ENCODE measurements at regions not wholly inside any gene's neighbourhood (a gene's known extent, or its start where the extent isn't known, plus 50 kb on each side); places are given as distances from the start of the nearest gene placed in this dataset.

DNA sequence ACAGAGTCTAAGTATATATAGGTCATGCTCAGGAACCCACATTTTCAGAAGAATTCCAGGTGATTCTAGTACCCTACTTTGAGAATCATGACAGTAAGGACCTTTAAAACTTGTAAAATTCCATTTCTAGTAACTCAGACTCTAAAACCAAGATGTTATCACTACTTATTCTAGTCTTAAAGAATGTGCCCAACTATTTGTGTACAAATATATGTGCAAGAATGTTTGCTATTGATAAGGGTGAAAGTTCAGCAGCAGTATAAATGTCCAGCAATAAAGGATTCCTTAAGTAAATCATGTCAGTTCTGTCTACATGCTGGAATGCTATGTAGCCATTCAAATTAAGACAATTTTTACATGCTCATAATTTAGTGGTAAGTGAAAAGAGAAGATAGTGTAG is 71.1 kb upstream of the MAGEB2 start:
- Mint-ChIP-seq H3K36me3 (ENCODE audit: low read depth) (peaks cover 7% of the 10 kb centered on the region; the same call in 2 of the 3 replicates), H3K27me3 (ENCODE audit: insufficient read depth, low read depth, poor library complexity) (no peaks in the 10 kb centered on the region), H3K4me1 (peaks cover 4% of the 10 kb centered on the region; the same call in 2 of the 3 replicates), H3K9me3 (peaks cover 10% of the 10 kb centered on the region), H3K4me3 (no peak overlapping the region), H3K27ac (no peak overlapping the region)
- Histone ChIP-seq H3K4me1 (ENCODE audit: insufficient read depth) (no peaks in the 10 kb centered on the region), H4K20me1 (replicated peaks; ENCODE audit: insufficient read depth) (no peaks in the 10 kb centered on the region), H3K79me2 (replicated peaks; ENCODE audit: insufficient read depth) (no peaks in the 10 kb centered on the region), H2AFZ (no peak overlapping the region), H3K27ac (ENCODE audit: low read depth) (no peak overlapping the region), H3F3A (replicated peaks; ENCODE audit: low read depth) (no peaks in the 10 kb centered on the region), H3K4me3 (no peak overlapping the region), H3K9me2 (ENCODE audit: insufficient read depth) (no peaks in the 10 kb centered on the region), H3K27me3 (ENCODE audit: insufficient read depth) (no peaks in the 10 kb centered on the region), H3K4me2 (no peak overlapping the region), H3K36me3 (ENCODE audit: insufficient read depth) (no peaks in the 10 kb centered on the region)
- no peak for ATAC-seq
- TF ChIP-seq ZNF114 (CRISPR knock-in tag; IDR thresholded peaks at IDR 0.05) (no peak), ZNF331 (CRISPR knock-in tag; IDR thresholded peaks at IDR 0.05; ENCODE audit: low read depth) (no peak), CREB1 (CRISPR knock-in tag; IDR thresholded peaks at IDR 0.05; ENCODE audit: low read depth) (no peak), JUNB (IDR thresholded peaks at IDR 0.05; ENCODE audit: unreplicated experiment) (no peak), EZH2 (IDR thresholded peaks at IDR 0.05; ENCODE audit: low read depth, unreplicated experiment) (no peak), STAT1 (IDR thresholded peaks at IDR 0.05; ENCODE audit: unreplicated experiment) (no peak), POLR2AphosphoS5 (IDR thresholded peaks at IDR 0.05; ENCODE audit: low read depth) (no peak), EZH2phosphoT487 (IDR thresholded peaks at IDR 0.05; ENCODE audit: unreplicated experiment) (no peak), NANOG (IDR thresholded peaks at IDR 0.05; ENCODE audit: borderline replicate concordance) (no peak)
- TF ChIP-seq, protein P1, sequence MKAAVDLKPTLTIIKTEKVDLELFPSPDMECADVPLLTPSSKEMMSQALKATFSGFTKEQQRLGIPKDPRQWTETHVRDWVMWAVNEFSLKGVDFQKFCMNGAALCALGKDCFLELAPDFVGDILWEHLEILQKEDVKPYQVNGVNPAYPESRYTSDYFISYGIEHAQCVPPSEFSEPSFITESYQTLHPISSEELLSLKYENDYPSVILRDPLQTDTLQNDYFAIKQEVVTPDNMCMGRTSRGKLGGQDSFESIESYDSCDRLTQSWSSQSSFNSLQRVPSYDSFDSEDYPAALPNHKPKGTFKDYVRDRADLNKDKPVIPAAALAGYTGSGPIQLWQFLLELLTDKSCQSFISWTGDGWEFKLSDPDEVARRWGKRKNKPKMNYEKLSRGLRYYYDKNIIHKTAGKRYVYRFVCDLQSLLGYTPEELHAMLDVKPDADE (IDR thresholded peaks at IDR 0.05): no peak
- TF ChIP-seq, protein P2, sequence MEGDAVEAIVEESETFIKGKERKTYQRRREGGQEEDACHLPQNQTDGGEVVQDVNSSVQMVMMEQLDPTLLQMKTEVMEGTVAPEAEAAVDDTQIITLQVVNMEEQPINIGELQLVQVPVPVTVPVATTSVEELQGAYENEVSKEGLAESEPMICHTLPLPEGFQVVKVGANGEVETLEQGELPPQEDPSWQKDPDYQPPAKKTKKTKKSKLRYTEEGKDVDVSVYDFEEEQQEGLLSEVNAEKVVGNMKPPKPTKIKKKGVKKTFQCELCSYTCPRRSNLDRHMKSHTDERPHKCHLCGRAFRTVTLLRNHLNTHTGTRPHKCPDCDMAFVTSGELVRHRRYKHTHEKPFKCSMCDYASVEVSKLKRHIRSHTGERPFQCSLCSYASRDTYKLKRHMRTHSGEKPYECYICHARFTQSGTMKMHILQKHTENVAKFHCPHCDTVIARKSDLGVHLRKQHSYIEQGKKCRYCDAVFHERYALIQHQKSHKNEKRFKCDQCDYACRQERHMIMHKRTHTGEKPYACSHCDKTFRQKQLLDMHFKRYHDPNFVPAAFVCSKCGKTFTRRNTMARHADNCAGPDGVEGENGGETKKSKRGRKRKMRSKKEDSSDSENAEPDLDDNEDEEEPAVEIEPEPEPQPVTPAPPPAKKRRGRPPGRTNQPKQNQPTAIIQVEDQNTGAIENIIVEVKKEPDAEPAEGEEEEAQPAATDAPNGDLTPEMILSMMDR (conservative IDR thresholded peaks at IDR 0.05; ENCODE audit: low read depth in 2 of 2): no peak
- TF ChIP-seq, protein P3, sequence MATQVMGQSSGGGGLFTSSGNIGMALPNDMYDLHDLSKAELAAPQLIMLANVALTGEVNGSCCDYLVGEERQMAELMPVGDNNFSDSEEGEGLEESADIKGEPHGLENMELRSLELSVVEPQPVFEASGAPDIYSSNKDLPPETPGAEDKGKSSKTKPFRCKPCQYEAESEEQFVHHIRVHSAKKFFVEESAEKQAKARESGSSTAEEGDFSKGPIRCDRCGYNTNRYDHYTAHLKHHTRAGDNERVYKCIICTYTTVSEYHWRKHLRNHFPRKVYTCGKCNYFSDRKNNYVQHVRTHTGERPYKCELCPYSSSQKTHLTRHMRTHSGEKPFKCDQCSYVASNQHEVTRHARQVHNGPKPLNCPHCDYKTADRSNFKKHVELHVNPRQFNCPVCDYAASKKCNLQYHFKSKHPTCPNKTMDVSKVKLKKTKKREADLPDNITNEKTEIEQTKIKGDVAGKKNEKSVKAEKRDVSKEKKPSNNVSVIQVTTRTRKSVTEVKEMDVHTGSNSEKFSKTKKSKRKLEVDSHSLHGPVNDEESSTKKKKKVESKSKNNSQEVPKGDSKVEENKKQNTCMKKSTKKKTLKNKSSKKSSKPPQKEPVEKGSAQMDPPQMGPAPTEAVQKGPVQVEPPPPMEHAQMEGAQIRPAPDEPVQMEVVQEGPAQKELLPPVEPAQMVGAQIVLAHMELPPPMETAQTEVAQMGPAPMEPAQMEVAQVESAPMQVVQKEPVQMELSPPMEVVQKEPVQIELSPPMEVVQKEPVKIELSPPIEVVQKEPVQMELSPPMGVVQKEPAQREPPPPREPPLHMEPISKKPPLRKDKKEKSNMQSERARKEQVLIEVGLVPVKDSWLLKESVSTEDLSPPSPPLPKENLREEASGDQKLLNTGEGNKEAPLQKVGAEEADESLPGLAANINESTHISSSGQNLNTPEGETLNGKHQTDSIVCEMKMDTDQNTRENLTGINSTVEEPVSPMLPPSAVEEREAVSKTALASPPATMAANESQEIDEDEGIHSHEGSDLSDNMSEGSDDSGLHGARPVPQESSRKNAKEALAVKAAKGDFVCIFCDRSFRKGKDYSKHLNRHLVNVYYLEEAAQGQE (IDR thresholded peaks at IDR 0.05; ENCODE audit: unreplicated experiment): no peak
- TF ChIP-seq, protein P4, sequence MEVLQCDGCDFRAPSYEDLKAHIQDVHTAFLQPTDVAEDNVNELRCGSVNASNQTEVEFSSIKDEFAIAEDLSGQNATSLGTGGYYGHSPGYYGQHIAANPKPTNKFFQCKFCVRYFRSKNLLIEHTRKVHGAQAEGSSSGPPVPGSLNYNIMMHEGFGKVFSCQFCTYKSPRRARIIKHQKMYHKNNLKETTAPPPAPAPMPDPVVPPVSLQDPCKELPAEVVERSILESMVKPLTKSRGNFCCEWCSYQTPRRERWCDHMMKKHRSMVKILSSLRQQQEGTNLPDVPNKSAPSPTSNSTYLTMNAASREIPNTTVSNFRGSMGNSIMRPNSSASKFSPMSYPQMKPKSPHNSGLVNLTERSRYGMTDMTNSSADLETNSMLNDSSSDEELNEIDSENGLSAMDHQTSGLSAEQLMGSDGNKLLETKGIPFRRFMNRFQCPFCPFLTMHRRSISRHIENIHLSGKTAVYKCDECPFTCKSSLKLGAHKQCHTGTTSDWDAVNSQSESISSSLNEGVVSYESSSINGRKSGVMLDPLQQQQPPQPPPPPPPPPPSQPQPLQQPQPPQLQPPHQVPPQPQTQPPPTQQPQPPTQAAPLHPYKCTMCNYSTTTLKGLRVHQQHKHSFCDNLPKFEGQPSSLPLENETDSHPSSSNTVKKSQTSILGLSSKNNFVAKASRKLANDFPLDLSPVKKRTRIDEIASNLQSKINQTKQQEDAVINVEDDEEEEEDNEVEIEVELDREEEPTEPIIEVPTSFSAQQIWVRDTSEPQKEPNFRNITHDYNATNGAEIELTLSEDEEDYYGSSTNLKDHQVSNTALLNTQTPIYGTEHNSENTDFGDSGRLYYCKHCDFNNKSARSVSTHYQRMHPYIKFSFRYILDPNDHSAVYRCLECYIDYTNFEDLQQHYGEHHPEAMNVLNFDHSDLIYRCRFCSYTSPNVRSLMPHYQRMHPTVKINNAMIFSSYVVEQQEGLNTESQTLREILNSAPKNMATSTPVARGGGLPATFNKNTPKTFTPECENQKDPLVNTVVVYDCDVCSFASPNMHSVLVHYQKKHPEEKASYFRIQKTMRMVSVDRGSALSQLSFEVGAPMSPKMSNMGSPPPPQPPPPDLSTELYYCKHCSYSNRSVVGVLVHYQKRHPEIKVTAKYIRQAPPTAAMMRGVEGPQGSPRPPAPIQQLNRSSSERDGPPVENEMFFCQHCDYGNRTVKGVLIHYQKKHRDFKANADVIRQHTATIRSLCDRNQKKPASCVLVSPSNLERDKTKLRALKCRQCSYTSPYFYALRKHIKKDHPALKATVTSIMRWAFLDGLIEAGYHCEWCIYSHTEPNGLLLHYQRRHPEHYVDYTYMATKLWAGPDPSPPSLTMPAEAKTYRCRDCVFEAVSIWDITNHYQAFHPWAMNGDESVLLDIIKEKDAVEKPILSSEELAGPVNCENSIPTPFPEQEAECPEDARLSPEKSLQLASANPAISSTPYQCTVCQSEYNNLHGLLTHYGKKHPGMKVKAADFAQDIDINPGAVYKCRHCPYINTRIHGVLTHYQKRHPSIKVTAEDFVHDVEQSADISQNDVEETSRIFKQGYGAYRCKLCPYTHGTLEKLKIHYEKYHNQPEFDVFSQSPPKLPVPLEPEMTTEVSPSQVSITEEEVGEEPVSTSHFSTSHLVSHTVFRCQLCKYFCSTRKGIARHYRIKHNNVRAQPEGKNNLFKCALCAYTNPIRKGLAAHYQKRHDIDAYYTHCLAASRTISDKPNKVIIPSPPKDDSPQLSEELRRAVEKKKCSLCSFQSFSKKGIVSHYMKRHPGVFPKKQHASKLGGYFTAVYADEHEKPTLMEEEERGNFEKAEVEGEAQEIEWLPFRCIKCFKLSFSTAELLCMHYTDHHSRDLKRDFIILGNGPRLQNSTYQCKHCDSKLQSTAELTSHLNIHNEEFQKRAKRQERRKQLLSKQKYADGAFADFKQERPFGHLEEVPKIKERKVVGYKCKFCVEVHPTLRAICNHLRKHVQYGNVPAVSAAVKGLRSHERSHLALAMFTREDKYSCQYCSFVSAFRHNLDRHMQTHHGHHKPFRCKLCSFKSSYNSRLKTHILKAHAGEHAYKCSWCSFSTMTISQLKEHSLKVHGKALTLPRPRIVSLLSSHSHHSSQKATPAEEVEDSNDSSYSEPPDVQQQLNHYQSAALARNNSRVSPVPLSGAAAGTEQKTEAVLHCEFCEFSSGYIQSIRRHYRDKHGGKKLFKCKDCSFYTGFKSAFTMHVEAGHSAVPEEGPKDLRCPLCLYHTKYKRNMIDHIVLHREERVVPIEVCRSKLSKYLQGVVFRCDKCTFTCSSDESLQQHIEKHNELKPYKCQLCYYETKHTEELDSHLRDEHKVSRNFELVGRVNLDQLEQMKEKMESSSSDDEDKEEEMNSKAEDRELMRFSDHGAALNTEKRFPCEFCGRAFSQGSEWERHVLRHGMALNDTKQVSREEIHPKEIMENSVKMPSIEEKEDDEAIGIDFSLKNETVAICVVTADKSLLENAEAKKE (CRISPR knock-in tag; IDR thresholded peaks at IDR 0.05): no peak
- no peak for DNase-seq (ENCODE audit: low spot score)

Data from GM23338 (cell line).